Ovary (tissue), 3 donors: ENCODE measurements at regions not wholly inside any gene's neighbourhood (a gene's known extent, or its start where the extent isn't known, plus 50 kb on each side); places are given as distances from the start of the nearest gene placed in this dataset.

Experiments
- CTCF ChIP-seq, 3 donors: fragments of 450-650 bp in 2 of 3; fragments of 200-600 bp in 1 of 3; IDR thresholded peaks; one replicate each; pipeline versions ENCODE4 v1.5.1 to v1.8.0; 2016 to 2022; ENCODE audit warnings: antibody characterized with exemption in 3 of 3, mild to moderate bottlenecking in 1 of 3
- EP300 ChIP-seq: sonication (generic); formaldehyde crosslinking; IDR thresholded peaks from one replicate; pipeline ENCODE4 v1.6.1; 2017; ENCODE audit warnings: antibody characterized with exemption
- donor health status: DM: no; HTN: no; CAD: no.

- TF ChIP-seq CTCF (IDR thresholded peaks at IDR 0.05): no peak
- TF ChIP-seq EP300: no peak
Observed at GRCh38 chr4:129738175-129738574, 642.2 kb downstream of the C4orf33 start.
